Fibroblast of pulmonary artery (primary cell): ENCODE measurements at regions not wholly inside any gene's neighbourhood (a gene's known extent, or its start where the extent isn't known, plus 50 kb on each side); places are given as distances from the start of the nearest gene placed in this dataset.

Source experiments
- DNase-seq: peaks from one replicate; pipeline ENCODE4 v3.0.0-alpha.2; 2010; ENCODE audit warnings: low read depth
- H3K4me3 ChIP-seq: replicated peaks from 2 replicates; pipeline ENCODE4 v1.5.1; 2011; ENCODE audit warnings: low read depth, mild to moderate bottlenecking, control low read depth, low read length, moderate library complexity
- TF ChIP-seq, protein P1 (sequence below): IDR thresholded peaks from 2 replicates; pipeline ENCODE4 v1.5.1; 2011; ENCODE audit warnings: mild to moderate bottlenecking, control low read depth, low read length, inconsistent platforms; ENCODE audit errors: missing control alignments

DNA sequence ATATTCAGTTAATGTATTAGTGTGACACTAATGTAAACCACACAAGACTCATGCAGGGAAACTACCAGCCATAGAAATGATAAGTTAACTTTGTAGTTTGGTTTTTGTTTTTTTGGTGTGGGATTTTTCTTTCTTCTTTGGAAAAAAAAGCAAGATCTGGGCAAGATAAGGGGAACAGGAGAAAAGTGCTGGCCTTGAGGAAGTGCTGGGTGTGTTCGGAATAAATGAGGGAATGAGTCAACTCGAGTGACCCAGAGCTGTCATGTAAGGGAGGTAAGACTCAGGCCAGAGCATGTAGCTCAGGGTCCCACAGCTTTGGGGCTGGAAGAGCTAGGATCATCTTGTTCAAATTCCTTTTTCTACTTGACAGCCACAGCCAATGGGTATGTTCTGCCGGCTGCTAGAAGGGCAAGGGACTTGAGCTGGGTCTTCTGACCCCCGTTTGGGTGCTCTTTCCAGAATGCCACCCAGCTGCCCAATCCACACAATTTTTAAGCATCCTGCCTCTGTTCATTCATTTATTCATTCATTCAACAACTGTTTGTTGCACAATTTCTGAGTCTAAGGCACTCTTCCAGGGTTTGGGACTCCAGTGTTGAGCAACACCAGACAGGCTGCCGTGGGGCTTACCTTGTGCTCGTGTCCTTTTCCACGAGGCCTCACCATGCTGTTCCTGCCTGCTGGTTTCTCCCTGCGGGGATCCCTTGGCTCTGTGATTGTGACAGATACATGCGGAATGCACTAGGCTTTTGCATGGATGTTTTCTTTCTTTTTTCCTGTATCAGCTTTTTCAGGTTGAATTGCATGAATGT lies 54.5 kb downstream of the CLDN34 start:
- TF ChIP-seq, protein P1, sequence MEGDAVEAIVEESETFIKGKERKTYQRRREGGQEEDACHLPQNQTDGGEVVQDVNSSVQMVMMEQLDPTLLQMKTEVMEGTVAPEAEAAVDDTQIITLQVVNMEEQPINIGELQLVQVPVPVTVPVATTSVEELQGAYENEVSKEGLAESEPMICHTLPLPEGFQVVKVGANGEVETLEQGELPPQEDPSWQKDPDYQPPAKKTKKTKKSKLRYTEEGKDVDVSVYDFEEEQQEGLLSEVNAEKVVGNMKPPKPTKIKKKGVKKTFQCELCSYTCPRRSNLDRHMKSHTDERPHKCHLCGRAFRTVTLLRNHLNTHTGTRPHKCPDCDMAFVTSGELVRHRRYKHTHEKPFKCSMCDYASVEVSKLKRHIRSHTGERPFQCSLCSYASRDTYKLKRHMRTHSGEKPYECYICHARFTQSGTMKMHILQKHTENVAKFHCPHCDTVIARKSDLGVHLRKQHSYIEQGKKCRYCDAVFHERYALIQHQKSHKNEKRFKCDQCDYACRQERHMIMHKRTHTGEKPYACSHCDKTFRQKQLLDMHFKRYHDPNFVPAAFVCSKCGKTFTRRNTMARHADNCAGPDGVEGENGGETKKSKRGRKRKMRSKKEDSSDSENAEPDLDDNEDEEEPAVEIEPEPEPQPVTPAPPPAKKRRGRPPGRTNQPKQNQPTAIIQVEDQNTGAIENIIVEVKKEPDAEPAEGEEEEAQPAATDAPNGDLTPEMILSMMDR: no peak

DNA sequence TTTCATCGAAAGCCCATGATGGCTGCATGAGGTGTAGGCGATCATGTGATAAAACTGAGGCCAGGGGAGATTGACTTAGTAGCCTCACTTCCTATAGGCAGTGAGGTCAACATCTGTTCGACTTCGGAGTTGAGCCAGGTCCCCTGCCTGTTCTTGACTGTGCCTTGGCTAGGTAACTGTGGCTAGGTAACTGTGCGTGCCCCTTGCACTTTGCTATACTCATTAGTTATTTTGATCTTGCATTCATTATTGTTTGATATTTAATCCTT lies 55.0 kb downstream of the CLDN34 start:
- H3K4me3 ChIP-seq: no peak overlapping the region
- DNase-seq: no peak
- TF ChIP-seq, protein P1: no peak

More for the DNA sequence above, 54.5 kb downstream of the CLDN34 start:
- peak; percentile 43 for DNase-seq
- H3K4me3 ChIP-seq: no peak overlapping the region

DNA sequence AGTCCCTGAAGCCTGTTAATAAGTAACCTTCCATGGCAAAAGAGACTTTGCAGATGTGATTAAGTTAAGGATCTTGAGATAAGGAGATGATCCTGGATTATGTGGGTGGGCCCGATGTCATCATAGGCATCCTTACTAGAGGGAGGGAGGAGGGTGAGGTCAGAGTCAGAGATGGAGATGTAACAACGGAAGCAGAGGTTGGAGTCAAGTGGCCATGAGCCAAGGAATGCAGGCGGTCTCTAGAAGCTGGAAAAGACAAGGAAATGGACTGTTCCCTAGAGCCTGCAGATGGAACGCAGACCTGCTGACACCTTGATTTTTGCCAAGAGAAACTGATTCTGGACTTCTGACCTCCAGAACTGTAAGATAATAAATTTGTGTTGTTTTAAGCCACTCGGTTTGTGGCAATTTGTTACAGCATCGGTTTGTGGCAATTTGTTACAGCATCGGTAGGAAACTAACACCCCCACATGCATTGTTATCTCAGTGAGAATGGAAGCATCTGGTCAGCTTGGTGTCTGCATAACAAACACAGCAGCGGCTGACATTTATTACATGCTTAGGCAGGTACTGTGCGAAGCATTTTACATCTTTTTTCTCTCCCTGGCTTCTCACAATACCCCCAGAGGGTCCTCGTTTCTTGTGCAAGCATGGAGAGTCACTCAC lies 55.6 kb downstream of the CLDN34 start:
- TF ChIP-seq, protein P1: no peak
- no peak overlapping the region for H3K4me3 ChIP-seq
- peak; percentile 87 for DNase-seq

DNA sequence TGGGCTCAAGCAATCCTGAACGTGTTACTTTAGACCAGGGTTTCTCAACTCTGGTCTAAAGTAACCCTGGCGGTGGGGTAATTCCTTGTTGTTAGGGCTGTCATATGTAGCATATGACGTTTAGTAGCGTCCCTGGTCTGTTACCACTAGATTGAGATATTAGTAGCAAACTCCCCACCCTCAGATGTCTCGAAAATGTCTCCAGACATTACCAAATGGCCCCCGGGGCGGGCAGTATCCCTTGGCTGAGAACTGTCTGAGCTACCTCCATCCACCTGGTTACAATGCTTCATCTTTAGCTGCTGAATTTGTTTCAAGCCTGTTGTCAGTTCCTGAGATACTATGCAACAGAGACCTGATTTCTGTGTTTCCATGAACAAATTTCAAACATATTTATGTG lies 56.7 kb downstream of the CLDN34 start:
- TF ChIP-seq, protein P1: no peak
- H3K4me3 ChIP-seq: no peak overlapping the region
- DNase-seq: no peak

DNA sequence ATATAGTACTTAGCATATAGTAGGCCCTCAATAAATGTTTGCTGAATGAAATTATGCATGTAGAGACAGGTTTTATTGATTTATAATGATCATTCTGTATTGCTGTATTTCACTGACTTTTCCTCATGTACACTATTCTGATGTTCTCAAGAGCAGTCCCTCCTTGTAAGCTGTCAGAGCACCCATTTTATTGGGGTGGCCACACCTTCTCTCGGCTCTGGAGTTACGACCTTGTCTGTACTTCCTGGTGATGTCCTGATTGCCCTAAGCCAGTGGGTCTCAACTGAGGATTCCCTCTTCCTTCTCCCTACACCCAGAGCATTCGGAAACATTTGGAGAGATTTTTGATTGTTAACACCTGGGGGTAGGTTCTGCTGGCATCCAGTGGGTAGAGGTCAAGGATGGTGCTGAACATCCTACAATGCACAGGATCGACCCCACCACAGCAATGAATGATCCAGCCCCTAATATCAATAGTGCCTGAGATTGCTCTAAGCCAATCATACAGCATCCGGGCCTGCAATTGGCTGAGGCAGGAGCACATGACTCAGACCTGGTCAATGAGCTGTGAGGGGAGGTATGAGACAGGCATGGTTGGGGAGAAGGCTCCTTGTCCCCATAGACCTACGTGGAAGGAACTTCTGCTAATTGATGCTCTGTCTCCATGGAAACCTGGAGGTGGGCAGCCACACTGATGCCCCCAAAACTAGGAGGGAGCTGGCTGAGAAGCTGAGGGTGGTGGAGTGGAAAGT lies 58.8 kb downstream of the CLDN34 start:
- DNase-seq: no peak
- no peak overlapping the region for H3K4me3 ChIP-seq
- TF ChIP-seq, protein P1: no peak

DNA sequence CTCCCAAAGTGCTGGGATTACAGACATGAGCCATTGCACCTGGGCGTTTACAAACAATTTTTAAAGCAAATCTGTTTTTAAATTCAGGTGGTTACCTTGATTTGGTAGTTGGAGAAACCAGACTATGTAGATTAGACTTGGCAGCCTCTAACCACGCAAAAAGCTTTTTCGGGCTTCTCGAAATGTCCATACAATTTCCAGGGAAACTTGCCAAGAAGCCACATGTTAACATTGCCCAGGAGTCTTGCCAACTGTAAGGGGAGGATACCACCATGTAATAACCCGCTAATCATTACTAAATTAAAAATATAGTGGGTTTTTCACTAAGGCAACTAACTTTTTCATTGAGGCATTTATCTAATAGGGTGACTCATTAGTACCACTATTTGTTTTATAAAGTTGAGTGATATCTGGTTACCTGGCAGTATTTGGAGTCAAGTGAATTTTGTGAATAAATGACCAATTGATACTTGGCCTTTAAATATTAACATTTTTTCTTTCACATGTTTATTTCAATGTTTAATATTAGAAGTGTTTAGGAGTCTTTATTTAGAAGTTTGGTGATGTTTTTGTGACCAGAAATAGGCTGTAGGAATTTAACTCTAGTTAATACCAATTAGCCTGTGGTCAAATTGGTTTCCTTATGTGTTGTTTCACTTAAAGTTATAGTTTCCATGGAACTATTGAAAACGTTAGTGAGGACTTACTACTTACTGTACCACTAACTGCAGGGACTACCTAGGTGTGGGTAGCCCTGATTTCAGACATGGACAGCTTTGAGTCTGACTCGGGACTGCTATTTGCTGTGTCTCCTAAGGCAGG lies 61.3 kb downstream of the CLDN34 start:
- H3K4me3 ChIP-seq: no peak overlapping the region
- no peak for DNase-seq
- TF ChIP-seq, protein P1: no peak
